HG02852 (cell line): ENCODE measurements at regions not wholly inside any gene's neighbourhood (a gene's known extent, or its start where the extent isn't known, plus 50 kb on each side); places are given as distances from the start of the nearest gene placed in this dataset.
A peak's percentile ranks its signal among the peaks of the same experiment; 100 is the strongest.

ENCODE experiments used
- ATAC-seq: cut with Tn5 transposase; IDR thresholded peaks from one replicate; pipeline ENCODE4 v1.9.1; 2021; ENCODE audit warnings: mild to moderate bottlenecking, moderate library complexity; ENCODE audit not compliant: unreplicated experiment

DNA sequence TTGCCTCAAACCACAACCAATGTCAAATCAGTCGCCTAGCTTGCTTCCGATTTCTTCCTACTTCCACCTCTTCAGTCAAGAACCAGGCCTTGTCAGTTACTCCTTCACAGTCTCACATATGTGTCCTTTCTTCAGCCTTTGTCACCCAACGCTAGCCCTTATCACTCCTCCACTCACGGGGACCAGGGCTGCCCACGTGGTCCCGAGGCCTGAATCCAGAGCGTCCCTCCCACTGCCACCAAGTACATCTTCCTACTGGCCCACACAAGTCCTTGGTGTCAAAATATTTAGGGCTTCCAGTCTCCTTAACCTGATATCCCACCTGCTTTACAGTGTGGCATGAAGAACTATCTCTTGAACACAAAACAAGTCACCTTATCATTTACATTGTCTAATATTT is 119.1 kb upstream of the SPRED2 start:
- no peak for ATAC-seq

GRCh38 chr2:65550246-65550645 is 117.8 kb upstream of the SPRED2 start:
- ATAC-seq, result no peak

DNA sequence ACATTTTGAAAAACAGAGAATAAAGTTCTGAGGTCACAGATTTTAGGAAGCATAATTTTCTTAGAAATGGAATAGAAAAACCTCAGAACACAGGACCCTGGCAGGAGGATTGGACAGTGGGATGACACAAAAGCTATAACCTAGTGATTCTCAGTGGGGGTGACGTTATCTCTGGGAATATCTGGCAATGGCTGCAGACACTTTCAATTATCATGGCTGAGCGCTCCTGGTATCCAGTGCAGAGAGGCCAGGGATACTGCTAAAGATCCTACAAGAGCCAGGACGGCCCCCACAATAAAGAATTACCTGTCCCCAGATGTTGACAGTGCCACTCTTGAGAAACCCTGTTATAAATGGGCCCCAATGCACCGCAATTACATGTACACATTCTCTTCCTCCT is 117.2 kb upstream of the SPRED2 start:
- ATAC-seq, result no peak

GRCh38 chr2:65549257-65549627 is 116.8 kb upstream of the SPRED2 start:
- ATAC-seq, result no peak

DNA sequence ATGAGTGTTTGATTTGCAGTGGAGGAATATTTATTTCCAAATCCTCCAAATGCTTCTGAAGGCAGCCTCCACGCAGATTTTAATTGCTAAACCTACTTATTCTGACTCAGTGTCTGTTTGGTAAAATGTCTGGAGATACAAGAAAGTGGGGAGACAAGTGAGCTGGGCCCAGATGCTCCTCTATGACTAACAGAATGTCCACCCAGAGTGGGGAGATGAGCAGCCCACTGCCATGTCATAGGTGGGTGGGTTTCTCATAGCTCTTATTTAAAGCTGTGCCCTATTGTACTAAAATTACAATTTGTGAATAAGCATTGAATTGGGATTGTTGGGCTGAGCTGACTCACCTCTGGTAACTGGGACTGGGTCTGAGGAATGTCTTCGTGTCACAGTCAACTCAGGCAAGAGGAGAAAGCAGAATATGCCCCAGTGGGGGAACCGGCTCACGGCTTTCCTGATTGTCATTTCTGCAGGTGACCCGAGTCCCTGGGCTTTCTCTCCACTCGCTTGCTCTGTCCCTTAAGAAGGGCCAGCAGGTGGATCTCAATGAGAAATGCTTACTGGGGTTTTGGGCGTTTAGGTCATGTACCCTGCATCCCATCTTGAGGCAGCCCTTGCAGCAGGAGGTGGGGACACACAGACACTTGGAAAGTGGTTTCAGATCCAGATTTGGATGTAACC is 116.3 kb upstream of the SPRED2 start:
- no peak for ATAC-seq

DNA sequence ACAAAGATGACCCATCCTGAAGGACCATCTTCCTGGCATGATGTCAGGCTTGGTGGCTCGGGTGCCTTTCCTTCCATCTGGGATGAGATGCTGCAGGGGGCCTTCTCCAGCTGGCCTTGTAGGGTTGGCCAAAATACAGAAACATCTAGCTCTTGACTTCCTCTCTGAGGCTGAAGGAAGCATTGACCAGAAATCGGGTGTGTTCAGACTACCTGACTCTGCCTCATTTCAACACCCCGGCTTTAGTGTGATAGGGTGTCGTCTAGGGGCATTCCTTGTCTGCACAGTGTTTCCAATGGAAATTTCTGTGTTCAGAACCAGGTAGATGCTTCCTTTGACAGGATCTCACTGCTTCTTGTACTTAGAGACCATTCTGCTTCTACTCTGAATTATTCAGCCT is 115.7 kb upstream of the SPRED2 start:
- ATAC-seq, result no peak

DNA sequence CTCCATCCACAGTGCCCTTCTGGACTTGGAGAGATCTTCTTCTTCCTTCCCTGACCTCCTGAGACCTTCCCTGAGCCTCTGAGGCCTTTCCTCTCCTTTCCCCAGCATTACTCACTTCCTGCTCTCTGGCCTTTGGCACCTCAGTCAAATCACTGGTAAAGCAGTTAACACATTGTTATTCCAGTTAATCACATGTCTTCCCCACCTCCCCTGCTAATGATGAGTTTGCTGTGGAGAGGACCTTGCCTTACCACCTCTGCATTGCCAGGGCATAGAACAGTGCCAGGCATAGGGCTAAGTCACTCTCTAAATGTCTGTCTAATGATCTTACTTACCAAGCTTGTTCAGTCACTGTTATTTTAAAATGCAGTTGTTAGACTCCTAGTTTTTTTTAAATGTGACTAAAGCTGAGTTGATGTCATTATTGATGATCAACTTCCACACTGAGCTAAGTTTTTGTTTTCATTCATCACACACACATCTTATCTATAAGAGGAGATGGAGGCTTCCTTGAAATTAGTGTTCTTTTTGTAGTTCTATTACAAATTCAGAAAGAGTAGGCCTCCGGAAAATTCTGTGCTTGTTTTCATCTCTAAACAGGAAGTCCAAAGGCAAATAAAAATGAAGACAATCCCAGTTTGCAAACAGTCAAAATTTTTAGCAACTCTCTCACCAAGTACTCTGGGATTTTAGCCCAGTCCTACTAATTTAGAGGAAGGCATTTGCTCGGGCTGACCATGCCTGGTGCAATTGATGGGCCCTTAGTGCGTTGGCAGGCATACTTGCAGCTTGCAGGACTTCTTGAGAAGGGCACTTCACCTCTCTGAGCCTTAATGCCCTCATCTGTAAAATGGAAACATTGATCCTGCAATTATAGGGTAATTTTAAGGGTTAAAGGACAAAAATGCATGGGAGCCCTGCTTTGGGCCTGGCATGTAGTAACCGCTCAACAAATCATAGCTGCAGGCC is 113.7 kb upstream of the SPRED2 start:
- ATAC-seq, result no peak

DNA sequence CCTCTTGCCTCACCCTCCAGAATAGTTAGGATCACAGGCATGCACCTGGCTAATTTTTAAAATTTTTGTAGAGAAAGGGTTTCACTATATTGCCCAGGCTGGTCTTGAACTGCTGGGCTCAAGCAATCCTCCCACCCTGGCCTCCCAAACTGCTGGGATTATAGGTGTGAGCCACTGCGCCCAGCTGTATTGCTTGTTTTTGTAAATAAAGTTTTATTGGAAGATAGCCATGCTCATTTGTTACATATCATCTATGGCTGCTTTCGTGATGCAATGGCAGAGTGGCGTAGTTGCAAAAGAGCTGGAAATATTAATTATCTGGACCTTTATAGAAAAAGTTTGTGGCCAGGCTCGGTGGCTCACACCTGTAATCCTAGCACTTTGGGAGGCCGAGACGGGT is 109.4 kb upstream of the SPRED2 start:
- no peak for ATAC-seq

DNA sequence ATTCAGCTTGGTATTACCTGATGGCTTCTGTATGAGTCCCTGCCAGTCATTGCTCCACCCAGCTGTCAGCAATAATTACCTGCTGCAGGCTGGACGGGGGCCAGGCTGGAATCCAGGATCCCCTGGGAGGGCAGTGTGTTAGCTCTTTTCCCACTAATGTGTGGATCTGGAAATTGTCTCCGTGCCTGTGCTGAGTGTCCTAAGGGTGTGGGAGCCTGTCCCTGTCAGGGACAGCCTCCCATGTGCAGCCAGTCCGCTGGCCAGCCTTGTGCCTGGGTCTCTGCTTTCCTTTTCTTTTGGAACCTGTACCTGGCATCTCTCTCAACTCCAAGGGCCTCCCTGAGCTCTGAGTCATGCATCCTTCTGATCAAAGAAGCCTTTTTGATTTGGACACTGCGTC is 107.2 kb upstream of the SPRED2 start:
- no peak for ATAC-seq

- no peak for ATAC-seq
Measured at GRCh38 chr2:65537651-65538385, 105.4 kb upstream of the SPRED2 start.

DNA sequence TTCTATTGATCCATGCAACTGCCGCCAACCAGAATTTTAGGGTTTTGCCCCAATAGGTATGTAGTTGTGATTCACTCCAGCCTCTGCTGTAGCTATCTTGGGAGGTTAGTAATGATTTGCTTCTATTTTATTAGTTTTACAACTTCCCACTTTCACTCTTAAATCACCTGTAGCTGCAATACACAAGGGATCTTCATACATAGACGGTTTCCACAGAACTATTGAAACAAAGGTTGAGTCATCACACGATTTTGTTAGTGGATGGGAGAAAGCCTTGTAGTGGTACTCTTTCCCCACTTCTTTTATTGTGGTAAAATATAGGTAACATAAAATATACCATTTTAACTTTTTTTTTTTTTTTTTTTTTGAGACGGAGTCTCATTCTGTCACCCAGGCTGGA is 104.2 kb upstream of the SPRED2 start:
- ATAC-seq, result peak; percentile 98

GRCh38 chr2:65532937-65533336 is 100.5 kb upstream of the SPRED2 start:
- ATAC-seq, result no peak

GRCh38 chr2:65532326-65532725 is 99.9 kb upstream of the SPRED2 start:
- ATAC-seq, result no peak

DNA sequence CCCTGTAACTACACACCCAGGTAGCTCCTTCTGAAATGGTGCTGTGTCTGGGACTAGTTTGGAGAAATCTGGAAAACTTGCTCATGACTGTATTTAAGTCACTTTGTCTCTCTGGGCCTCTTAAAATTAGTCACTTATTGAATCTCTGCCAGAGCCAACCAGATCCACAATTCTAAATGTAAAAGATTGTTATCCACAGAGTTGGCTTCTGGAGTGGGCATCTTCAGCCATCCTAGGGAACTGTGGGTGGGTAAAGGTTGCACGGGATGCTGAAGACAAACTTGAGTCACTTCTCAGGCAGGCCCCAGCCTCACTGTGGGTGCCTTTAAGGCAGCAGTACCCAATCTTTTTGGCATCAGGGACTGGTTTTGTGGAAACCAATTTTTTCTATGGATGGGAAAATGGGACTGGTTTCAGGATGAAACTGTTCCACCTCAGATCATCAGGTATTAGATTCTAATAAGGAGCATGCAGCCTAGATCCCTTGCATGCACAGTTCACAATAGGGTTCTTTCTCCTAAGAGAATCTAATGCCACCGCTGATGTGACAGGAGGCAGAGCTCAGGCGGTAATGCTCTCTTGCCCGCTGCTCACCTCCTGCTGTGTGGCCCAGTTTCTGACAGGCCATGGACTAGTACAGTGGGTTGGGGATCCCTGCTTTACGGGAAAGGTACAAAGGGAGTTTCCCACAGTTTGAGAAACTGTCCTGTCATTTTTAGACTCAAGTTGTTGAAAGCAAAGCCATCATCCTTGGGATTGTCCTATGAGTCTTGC is 98.3 kb upstream of the SPRED2 start:
- no peak for ATAC-seq

DNA sequence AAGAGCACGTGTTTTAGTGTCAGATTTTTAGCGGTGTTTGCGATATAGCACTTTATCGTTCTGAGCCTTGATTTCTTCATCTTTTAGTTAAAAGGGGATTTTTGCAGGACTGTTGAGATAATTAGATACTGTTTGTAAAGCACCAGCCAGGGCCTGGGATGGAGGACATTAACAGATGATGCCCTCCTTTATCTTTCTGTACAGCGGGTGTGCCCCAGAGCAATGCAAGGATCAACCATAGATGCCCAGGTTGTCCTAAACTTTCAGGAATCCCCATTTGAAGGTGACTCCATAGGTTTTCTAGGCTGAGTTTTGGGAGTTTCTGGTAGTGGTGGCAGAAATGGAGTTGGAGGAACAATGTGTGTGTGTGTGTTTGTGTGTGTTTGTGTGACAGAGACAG is 97.0 kb upstream of the SPRED2 start:
- no peak for ATAC-seq

- no peak for ATAC-seq
Measured at GRCh38 chr2:65528241-65528574, 95.8 kb upstream of the SPRED2 start.

DNA sequence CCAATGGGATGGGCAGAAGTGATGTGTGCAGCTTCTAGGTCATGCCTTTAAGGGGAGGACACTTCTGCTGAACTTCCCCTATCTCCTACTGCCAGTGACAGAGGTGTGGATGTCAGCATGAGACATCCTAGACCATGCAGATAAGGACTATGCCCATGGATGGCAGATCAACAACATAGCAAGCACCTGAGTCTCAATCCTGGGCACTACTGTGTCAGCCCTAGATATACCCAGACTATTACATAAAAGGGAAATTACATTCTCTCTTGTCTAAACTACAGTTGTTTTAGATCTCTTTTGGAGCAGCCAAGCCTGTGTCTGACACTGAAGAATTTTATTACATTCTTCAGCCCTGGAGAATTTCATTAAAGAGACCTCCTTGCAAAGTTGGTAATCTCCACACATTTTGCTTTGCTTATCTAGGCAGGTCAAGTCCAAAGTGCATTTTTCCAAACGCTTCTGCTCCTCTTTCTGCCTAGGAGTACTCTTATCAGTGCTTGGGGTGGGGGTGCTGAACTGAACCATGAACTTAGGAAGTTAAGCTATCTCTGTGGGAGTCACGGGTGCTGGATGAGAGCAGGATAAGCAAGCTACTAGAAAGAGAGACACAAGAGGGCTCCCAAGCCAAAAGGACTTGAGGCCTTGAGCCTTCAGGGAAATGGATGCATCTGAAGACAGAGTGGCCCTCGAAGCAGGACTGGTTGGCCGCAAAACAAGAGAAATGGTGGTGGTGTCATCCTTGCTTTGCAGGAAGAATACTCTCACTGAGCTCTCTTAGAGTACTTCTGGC is 95.2 kb upstream of the SPRED2 start:
- no peak for ATAC-seq

DNA sequence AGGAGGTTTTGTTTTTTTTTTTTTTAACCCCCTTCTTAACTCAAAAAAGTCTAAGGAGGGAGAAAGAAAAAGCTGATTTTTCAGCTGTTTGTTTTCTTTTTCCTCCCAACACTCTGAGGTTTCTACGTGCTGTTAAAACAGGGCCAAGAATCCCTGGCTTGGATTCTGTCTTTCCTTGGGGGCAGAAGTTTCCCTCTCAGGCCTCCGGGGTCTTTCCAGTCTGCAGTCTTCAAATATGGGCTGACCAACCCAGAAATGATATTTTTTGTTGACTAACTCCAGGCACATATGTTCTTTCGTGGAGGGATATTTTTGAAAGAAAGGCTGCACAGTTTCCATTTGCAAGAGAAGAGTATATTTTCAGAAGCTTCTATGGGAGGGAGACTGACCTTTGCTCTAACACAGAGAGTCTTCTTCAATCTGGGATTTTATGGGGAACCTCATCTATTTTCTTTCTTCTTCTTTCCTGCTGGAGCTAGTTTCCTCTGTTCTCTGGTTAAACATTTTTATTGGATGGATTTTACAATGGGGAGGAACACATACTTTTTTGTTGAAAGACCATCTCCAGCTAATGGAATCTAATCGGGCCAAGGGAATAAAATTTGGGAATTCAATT is 93.3 kb upstream of the SPRED2 start:
- no peak for ATAC-seq

DNA sequence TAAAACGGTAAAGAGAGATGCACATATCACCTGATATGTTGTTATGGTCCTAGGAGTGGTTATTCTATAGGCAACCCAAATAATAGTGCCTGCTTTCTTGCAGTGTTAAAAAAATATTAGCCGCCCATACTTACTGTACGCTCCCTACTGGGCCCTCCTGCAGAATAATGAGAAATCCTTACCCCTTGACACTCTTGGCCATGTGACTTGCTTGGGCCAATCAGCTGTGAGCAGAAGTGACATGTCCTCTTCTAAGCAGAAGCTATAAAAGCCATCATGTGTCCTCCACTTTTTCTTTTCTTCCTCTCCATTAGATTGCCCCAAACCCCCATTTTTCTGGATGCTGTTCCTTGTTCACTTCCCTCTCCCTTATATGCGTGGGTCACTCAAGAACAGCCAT is 90.5 kb upstream of the SPRED2 start:
- ATAC-seq, result no peak

DNA sequence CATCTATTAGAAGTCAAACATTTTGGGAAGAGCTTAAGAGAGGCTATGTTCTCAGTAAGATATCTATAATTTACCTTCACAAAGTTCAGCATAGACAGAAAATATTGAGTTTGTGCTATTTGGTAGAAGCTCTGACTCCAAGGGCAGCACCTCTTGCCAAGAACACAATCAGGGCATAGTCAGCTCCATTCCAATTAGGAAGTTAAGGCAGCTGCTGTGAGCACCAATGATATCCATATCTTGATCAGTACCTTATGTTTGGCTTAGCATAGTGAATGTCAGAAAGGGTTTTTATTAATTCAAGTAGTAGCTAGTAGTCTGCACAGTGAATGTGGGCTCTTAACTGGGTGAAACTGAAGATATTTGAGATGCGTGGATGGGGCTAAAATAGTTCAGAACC is 86.4 kb upstream of the SPRED2 start:
- ATAC-seq, result no peak
